ENCODE measurements at regions not wholly inside any gene's neighbourhood (a gene's known extent, or its start where the extent isn't known, plus 50 kb on each side); places are given as distances from the start of the nearest gene placed in this dataset.

DNA sequence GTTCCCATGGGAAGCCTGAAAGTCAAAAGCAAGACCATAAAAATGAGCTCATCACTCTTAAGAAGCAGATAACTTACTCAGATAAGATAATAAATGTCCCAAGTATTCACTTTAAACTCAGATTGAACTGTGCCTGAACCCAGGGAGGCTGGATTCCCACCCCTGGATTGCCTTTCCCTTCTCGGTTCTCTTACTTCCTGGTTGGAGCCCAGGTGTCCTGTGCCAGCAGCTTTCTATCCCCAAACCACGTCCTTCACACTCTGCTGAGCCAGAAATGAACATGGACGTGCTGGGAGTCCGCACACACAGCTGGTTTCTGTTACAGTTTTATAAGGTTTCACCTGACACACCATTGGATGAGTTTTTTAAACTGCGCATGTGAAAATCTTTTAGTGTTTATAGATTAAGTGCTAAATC lies 636.2 kb upstream of the IGFBP3 start:
- TF ChIP-seq, protein P1, sequence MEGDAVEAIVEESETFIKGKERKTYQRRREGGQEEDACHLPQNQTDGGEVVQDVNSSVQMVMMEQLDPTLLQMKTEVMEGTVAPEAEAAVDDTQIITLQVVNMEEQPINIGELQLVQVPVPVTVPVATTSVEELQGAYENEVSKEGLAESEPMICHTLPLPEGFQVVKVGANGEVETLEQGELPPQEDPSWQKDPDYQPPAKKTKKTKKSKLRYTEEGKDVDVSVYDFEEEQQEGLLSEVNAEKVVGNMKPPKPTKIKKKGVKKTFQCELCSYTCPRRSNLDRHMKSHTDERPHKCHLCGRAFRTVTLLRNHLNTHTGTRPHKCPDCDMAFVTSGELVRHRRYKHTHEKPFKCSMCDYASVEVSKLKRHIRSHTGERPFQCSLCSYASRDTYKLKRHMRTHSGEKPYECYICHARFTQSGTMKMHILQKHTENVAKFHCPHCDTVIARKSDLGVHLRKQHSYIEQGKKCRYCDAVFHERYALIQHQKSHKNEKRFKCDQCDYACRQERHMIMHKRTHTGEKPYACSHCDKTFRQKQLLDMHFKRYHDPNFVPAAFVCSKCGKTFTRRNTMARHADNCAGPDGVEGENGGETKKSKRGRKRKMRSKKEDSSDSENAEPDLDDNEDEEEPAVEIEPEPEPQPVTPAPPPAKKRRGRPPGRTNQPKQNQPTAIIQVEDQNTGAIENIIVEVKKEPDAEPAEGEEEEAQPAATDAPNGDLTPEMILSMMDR (conservative IDR thresholded peaks at IDR 0.05; ENCODE audit: low read length), result no peak
- TF ChIP-seq EZH2phosphoT487 (IDR thresholded peaks at IDR 0.05; ENCODE audit: borderline replicate concordance, low read depth, low read length), result no peak
